ENCODE measurements at regions not wholly inside any gene's neighbourhood (a gene's known extent, or its start where the extent isn't known, plus 50 kb on each side); places are given as distances from the start of the nearest gene placed in this dataset.

DNA sequence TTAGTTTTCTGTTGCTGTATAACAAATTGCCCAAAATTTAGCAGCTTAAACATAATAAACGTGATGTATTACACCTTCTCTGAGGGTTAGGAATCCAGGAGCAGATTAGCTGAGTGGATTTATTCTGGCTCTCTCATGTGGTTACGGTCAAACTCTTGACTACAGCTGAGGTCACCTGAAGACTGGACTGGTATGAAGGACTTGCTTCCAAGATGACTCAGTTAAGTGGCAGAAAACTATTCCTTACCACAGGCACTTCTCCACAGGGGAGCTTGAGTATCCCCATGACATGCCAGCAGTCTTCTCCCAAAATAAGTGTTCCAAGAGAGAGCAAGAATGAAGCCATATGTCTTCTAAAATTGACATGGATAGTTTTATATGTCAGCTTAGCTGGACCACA lies 957.2 kb upstream of the GHITM start:
- no peak overlapping the region for H3K27ac ChIP-seq (ENCODE audit: low read depth, low read length)
- H2AK5ac ChIP-seq (ENCODE audit: low read length) = no peak overlapping the region
- H3K9ac ChIP-seq (ENCODE audit: low read length) = no peak overlapping the region
- no peak overlapping the region for H4K5ac ChIP-seq (ENCODE audit: low read length)
- H3K4me3 ChIP-seq (ENCODE audit: low read length) = no peak overlapping the region
- no peak overlapping the region for H3K4me2 ChIP-seq (ENCODE audit: low read length)
- no peak overlapping the region for H3K18ac ChIP-seq (ENCODE audit: low read length)
- no peak overlapping the region for H3K23ac ChIP-seq (ENCODE audit: low read length)
- no peak overlapping the region for H3K4ac ChIP-seq (ENCODE audit: low read depth, low read length)
- H3K79me2 ChIP-seq (ENCODE audit: control insufficient read depth, insufficient read depth, low read length) = no peaks in the 10 kb centered on the region
- no peak overlapping the region for H4K8ac ChIP-seq (ENCODE audit: low read depth, low read length)
- no peak overlapping the region for H2BK5ac ChIP-seq (ENCODE audit: low read length)
- WGBS (ENCODE audit: extremely low coverage, insufficient coverage, low lambda C conversion rate) = no CpG with 5 or more reads among the region's 2 CpGs
- no peaks in the 10 kb centered on the region for H3K27me3 ChIP-seq (ENCODE audit: insufficient read depth, low read length, poor library complexity)
- DNase-seq = no peak
- H3K79me1 ChIP-seq (ENCODE audit: low read length) = no peaks in the 10 kb centered on the region
- no peaks in the 10 kb centered on the region for H3K4me1 ChIP-seq (ENCODE audit: control insufficient read depth, low read depth, low read length)
- no peak overlapping the region for H2BK120ac ChIP-seq (ENCODE audit: low read depth, low read length)
- no peaks in the 10 kb centered on the region for H3K36me3 ChIP-seq (ENCODE audit: control insufficient read depth, insufficient read depth, low read length)
- no peak overlapping the region for H3K56ac ChIP-seq (ENCODE audit: low read length)
- no peak overlapping the region for H2BK15ac ChIP-seq (replicated peaks; ENCODE audit: low read depth)

GRCh38 chr10:83184641-83185040 lies 954.7 kb upstream of the GHITM start:
- H3K4ac ChIP-seq (ENCODE audit: low read depth, low read length) = no peak overlapping the region
- WGBS (ENCODE audit: extremely low coverage, insufficient coverage, low lambda C conversion rate) = no CpG with 5 or more reads among the region's 6 CpGs

DNA sequence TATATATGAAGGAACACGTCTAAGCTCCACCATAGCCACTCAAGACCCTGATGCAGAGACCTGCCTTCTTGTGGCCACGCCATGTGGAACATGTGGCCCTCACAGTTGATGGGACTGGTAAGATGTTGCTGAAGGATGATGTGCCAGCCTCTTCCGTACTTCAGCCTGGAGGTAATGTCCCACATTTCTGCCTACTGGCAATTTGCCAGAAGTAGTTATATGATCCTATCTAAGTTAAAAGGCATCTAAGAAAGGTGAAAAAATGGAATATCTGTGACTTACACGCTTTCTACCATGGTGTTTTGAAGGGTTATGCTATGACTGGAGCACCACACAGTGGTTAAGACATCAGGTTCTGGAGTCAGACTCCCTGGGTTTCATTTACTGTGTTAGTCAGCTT lies 948.7 kb upstream of the GHITM start:
- no CpG with 5 or more reads among the region's 4 CpGs for WGBS (ENCODE audit: extremely low coverage, insufficient coverage, low lambda C conversion rate)
- DNase-seq = no peak
- H3K36me3 ChIP-seq (ENCODE audit: control insufficient read depth, insufficient read depth, low read length) = no peaks in the 10 kb centered on the region
- no peaks in the 10 kb centered on the region for H3K4me1 ChIP-seq (ENCODE audit: control insufficient read depth, low read depth, low read length)
- H2AK5ac ChIP-seq (ENCODE audit: low read length) = no peak overlapping the region
- no peak overlapping the region for H3K4ac ChIP-seq (ENCODE audit: low read depth, low read length)
- no peak overlapping the region for H3K23ac ChIP-seq (ENCODE audit: low read length)
- H4K5ac ChIP-seq (ENCODE audit: low read length) = no peak overlapping the region
- no peak overlapping the region for H3K27ac ChIP-seq (ENCODE audit: low read depth, low read length)
- no peak overlapping the region for H3K4me2 ChIP-seq (ENCODE audit: low read length)
- no peak overlapping the region for H4K8ac ChIP-seq (ENCODE audit: low read depth, low read length)
- H2BK120ac ChIP-seq (ENCODE audit: low read depth, low read length) = no peak overlapping the region
- no peaks in the 10 kb centered on the region for H3K79me2 ChIP-seq (ENCODE audit: control insufficient read depth, insufficient read depth, low read length)
- H3K56ac ChIP-seq (ENCODE audit: low read length) = no peak overlapping the region
- H3K27me3 ChIP-seq (ENCODE audit: insufficient read depth, low read length, poor library complexity) = no peaks in the 10 kb centered on the region
- H3K79me1 ChIP-seq (ENCODE audit: low read length) = no peaks in the 10 kb centered on the region
- H2BK15ac ChIP-seq (replicated peaks; ENCODE audit: low read depth) = no peak overlapping the region
- no peak overlapping the region for H3K9ac ChIP-seq (ENCODE audit: low read length)
- no peak overlapping the region for H2BK5ac ChIP-seq (ENCODE audit: low read length)
- H3K18ac ChIP-seq (ENCODE audit: low read length) = no peak overlapping the region
- H3K4me3 ChIP-seq (ENCODE audit: low read length) = no peak overlapping the region

More at GRCh38 chr10:83184641-83185040, 954.7 kb upstream of the GHITM start:
- no peak overlapping the region for H2BK5ac ChIP-seq (ENCODE audit: low read length)
- H3K4me1 ChIP-seq (ENCODE audit: control insufficient read depth, low read depth, low read length) = no peaks in the 10 kb centered on the region
- H3K36me3 ChIP-seq (ENCODE audit: control insufficient read depth, insufficient read depth, low read length) = no peaks in the 10 kb centered on the region
- H3K4me3 ChIP-seq (ENCODE audit: low read length) = no peak overlapping the region
- H3K23ac ChIP-seq (ENCODE audit: low read length) = no peak overlapping the region
- no peak overlapping the region for H2BK15ac ChIP-seq (replicated peaks; ENCODE audit: low read depth)
- no peak overlapping the region for H4K8ac ChIP-seq (ENCODE audit: low read depth, low read length)
- no peak overlapping the region for H3K9ac ChIP-seq (ENCODE audit: low read length)
- no peak overlapping the region for H3K18ac ChIP-seq (ENCODE audit: low read length)
- H2BK120ac ChIP-seq (ENCODE audit: low read depth, low read length) = no peak overlapping the region
- no peak overlapping the region for H3K4me2 ChIP-seq (ENCODE audit: low read length)
- H3K27me3 ChIP-seq (ENCODE audit: insufficient read depth, low read length, poor library complexity) = no peaks in the 10 kb centered on the region
- H3K27ac ChIP-seq (ENCODE audit: low read depth, low read length) = no peak overlapping the region
- no peak overlapping the region for H2AK5ac ChIP-seq (ENCODE audit: low read length)
- no peaks in the 10 kb centered on the region for H3K79me2 ChIP-seq (ENCODE audit: control insufficient read depth, insufficient read depth, low read length)
- H4K5ac ChIP-seq (ENCODE audit: low read length) = no peak overlapping the region
- H3K79me1 ChIP-seq (ENCODE audit: low read length) = no peaks in the 10 kb centered on the region
- H3K56ac ChIP-seq (ENCODE audit: low read length) = no peak overlapping the region
- DNase-seq = no peak

GRCh38 chr10:83193026-83193425 lies 946.3 kb upstream of the GHITM start:
- DNase-seq = no peak
- H2AK5ac ChIP-seq (ENCODE audit: low read length) = no peak overlapping the region
- H3K23ac ChIP-seq (ENCODE audit: low read length) = no peak overlapping the region
- H3K18ac ChIP-seq (ENCODE audit: low read length) = no peak overlapping the region
- H2BK120ac ChIP-seq (ENCODE audit: low read depth, low read length) = no peak overlapping the region
- H3K4me3 ChIP-seq (ENCODE audit: low read length) = no peak overlapping the region
- no CpG with 5 or more reads among the region's 4 CpGs for WGBS (ENCODE audit: extremely low coverage, insufficient coverage, low lambda C conversion rate)
- no peak overlapping the region for H3K27ac ChIP-seq (ENCODE audit: low read depth, low read length)
- H3K79me1 ChIP-seq (ENCODE audit: low read length) = no peaks in the 10 kb centered on the region
- H2BK5ac ChIP-seq (ENCODE audit: low read length) = no peak overlapping the region
- no peaks in the 10 kb centered on the region for H3K79me2 ChIP-seq (ENCODE audit: control insufficient read depth, insufficient read depth, low read length)
- H4K5ac ChIP-seq (ENCODE audit: low read length) = no peak overlapping the region
- no peak overlapping the region for H2BK15ac ChIP-seq (replicated peaks; ENCODE audit: low read depth)
- no peak overlapping the region for H3K4ac ChIP-seq (ENCODE audit: low read depth, low read length)
- H3K56ac ChIP-seq (ENCODE audit: low read length) = no peak overlapping the region
- no peak overlapping the region for H4K8ac ChIP-seq (ENCODE audit: low read depth, low read length)
- H3K9ac ChIP-seq (ENCODE audit: low read length) = no peak overlapping the region
- no peaks in the 10 kb centered on the region for H3K27me3 ChIP-seq (ENCODE audit: insufficient read depth, low read length, poor library complexity)
- no peak overlapping the region for H3K4me2 ChIP-seq (ENCODE audit: low read length)
- H3K36me3 ChIP-seq (ENCODE audit: control insufficient read depth, insufficient read depth, low read length) = no peaks in the 10 kb centered on the region
- H3K4me1 ChIP-seq (ENCODE audit: control insufficient read depth, low read depth, low read length) = no peaks in the 10 kb centered on the region

DNA sequence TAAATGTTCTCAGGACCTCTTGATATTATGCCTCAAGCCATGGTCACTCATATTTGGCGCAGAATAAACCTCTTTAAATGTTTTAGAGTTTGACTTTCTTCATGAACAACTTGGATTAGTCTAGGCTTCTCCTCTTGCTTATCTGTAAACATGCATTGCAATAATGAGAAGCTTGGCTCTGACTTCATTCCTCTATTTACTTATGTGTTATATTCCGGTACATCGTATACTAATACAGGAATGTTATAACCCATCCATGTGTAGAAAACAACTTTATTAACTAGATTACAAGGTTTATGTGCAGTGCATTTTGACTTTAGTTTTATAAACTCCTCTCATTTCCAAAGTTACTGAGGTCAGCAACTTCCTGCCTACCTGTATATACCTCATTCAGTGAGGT lies 944.3 kb upstream of the GHITM start:
- Histone ChIP-seq H2BK5ac (ENCODE audit: low read length) (no peak overlapping the region), H4K5ac (ENCODE audit: low read length) (no peak overlapping the region), H3K4me3 (ENCODE audit: low read length) (no peak overlapping the region), H3K4me1 (ENCODE audit: control insufficient read depth, low read depth, low read length) (no peaks in the 10 kb centered on the region), H3K79me1 (ENCODE audit: low read length) (no peaks in the 10 kb centered on the region), H3K56ac (ENCODE audit: low read length) (no peak overlapping the region), H4K8ac (ENCODE audit: low read depth, low read length) (no peak overlapping the region), H3K18ac (ENCODE audit: low read length) (no peak overlapping the region), H3K23ac (ENCODE audit: low read length) (no peak overlapping the region), H3K79me2 (ENCODE audit: control insufficient read depth, insufficient read depth, low read length) (no peaks in the 10 kb centered on the region), H3K4me2 (ENCODE audit: low read length) (no peak overlapping the region), H3K36me3 (ENCODE audit: control insufficient read depth, insufficient read depth, low read length) (no peaks in the 10 kb centered on the region), H3K27me3 (ENCODE audit: insufficient read depth, low read length, poor library complexity) (no peaks in the 10 kb centered on the region), H3K27ac (ENCODE audit: low read depth, low read length) (no peak overlapping the region), H3K9ac (ENCODE audit: low read length) (no peak overlapping the region), H2AK5ac (ENCODE audit: low read length) (no peak overlapping the region), H3K4ac (ENCODE audit: low read depth, low read length) (no peak overlapping the region), H2BK120ac (ENCODE audit: low read depth, low read length) (no peak overlapping the region), H2BK15ac (replicated peaks; ENCODE audit: low read depth) (no peak overlapping the region)
- no CpG with 5 or more reads among the region's 3 CpGs for WGBS (ENCODE audit: extremely low coverage, insufficient coverage, low lambda C conversion rate)
- no peak for DNase-seq

- H2BK120ac ChIP-seq (ENCODE audit: low read depth, low read length) = no peak overlapping the region
- no CpG with 5 or more reads among the region's 1 CpG for WGBS (ENCODE audit: extremely low coverage, insufficient coverage, low lambda C conversion rate)
- no peaks in the 10 kb centered on the region for H3K36me3 ChIP-seq (ENCODE audit: control insufficient read depth, insufficient read depth, low read length)
- no peak for DNase-seq
- H3K79me1 ChIP-seq (ENCODE audit: low read length) = no peaks in the 10 kb centered on the region
- H2AK5ac ChIP-seq (ENCODE audit: low read length) = no peak overlapping the region
- no peak overlapping the region for H3K56ac ChIP-seq (ENCODE audit: low read length)
- H3K9ac ChIP-seq (ENCODE audit: low read length) = no peak overlapping the region
- H3K4me3 ChIP-seq (ENCODE audit: low read length) = no peak overlapping the region
- no peak overlapping the region for H2BK15ac ChIP-seq (replicated peaks; ENCODE audit: low read depth)
- no peak overlapping the region for H2BK5ac ChIP-seq (ENCODE audit: low read length)
- no peak overlapping the region for H4K8ac ChIP-seq (ENCODE audit: low read depth, low read length)
- H3K4ac ChIP-seq (ENCODE audit: low read depth, low read length) = no peak overlapping the region
- H3K27me3 ChIP-seq (ENCODE audit: insufficient read depth, low read length, poor library complexity) = no peaks in the 10 kb centered on the region
- H3K4me1 ChIP-seq (ENCODE audit: control insufficient read depth, low read depth, low read length) = no peaks in the 10 kb centered on the region
- no peak overlapping the region for H3K27ac ChIP-seq (ENCODE audit: low read depth, low read length)
- no peaks in the 10 kb centered on the region for H3K79me2 ChIP-seq (ENCODE audit: control insufficient read depth, insufficient read depth, low read length)
- H3K23ac ChIP-seq (ENCODE audit: low read length) = no peak overlapping the region
- no peak overlapping the region for H3K4me2 ChIP-seq (ENCODE audit: low read length)
- no peak overlapping the region for H3K18ac ChIP-seq (ENCODE audit: low read length)
- no peak overlapping the region for H4K5ac ChIP-seq (ENCODE audit: low read length)
Observed at GRCh38 chr10:83199374-83199773, 939.9 kb upstream of the GHITM start.

Data from mesendoderm (in vitro differentiated cells).